Osteoblast (primary cell): ENCODE measurements at regions not wholly inside any gene's neighbourhood (a gene's known extent, or its start where the extent isn't known, plus 50 kb on each side); places are given as distances from the start of the nearest gene placed in this dataset.

Experiments
- DNase-seq: peaks from one replicate; pipeline ENCODE4 v3.0.0; 2011; ENCODE audit warnings: low spot score, mixed read lengths; ENCODE audit not compliant: insufficient read length; ENCODE audit errors: missing footprints
- H2AFZ ChIP-seq: 2 replicates; pipeline ENCODE4 v1.6.0; 2011; ENCODE audit warnings: mild to moderate bottlenecking, low read length
- H3K27ac ChIP-seq: 2 replicates; pipeline ENCODE4 v1.5.1; 2011; ENCODE audit warnings: mild to moderate bottlenecking, low read depth, low read length, moderate library complexity
- H3K27me3 ChIP-seq: 2 replicates; pipeline ENCODE4 v1.6.0; 2012; ENCODE audit warnings: mild to moderate bottlenecking, control low read depth, inconsistent platforms, low read length, moderate library complexity; ENCODE audit not compliant: insufficient read depth
- H3K36me3 ChIP-seq: 2 replicates; pipeline ENCODE4 v1.5.1; 2011; ENCODE audit warnings: mild to moderate bottlenecking, low read length, control low read depth, moderate library complexity; ENCODE audit not compliant: insufficient read depth
- H3K4me1 ChIP-seq: 2 replicates; pipeline ENCODE4 v1.5.1; 2011; ENCODE audit warnings: mild to moderate bottlenecking, low read length, control low read depth, moderate library complexity; ENCODE audit not compliant: insufficient read depth
- H3K4me2 ChIP-seq: 2 replicates; pipeline ENCODE4 v1.6.0; 2011; ENCODE audit warnings: mild to moderate bottlenecking, low read length; ENCODE audit not compliant: insufficient read depth
- H3K4me3 ChIP-seq: fragments of 200-600 bp; sonication (generic); 3 replicates; pipeline ENCODE4 v1.5.1; 2012; ENCODE audit warnings: mild to moderate bottlenecking, low read length, inconsistent platforms; ENCODE audit not compliant: insufficient read depth
- H3K79me2 ChIP-seq: 2 replicates; pipeline ENCODE4 v1.6.0; 2012; ENCODE audit warnings: mild to moderate bottlenecking, low read length, control low read depth, inconsistent platforms; ENCODE audit not compliant: insufficient read depth
- H3K9me3 ChIP-seq: 2 replicates; pipeline ENCODE4 v1.5.1; 2011; ENCODE audit warnings: low read depth, low read length, control low read depth
- H4K20me1 ChIP-seq: 2 replicates; pipeline ENCODE4 v1.6.0; 2012; ENCODE audit warnings: mild to moderate bottlenecking, low read length, control low read depth; ENCODE audit not compliant: insufficient read depth
- TF ChIP-seq, protein P1 (sequence below): IDR thresholded peaks from 2 replicates; pipeline ENCODE4 v1.5.1; 2011; ENCODE audit warnings: mild to moderate bottlenecking, low read depth, low read length, moderate library complexity; ENCODE audit errors: extremely low read depth

DNA sequence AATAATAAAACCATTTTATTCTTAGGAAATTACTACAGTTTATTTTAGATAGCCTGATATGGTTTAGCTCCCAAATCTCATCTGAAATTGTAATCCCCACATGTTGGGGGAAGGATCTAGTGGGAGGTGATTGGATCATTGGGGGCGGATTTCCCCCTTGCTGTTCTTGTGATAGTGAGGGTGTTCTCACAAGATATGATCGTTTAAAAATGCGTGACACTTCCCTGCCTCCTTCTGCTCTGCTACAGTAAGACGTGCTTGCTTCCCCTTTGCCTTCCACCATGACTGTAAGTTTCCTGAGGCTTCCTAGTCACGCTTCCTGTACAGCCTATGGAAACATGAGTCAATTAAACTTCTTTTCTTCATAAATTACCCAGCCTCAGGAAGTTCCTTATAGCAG, 122.4 kb upstream of the FGF10 start:
- Histone ChIP-seq H3K4me3 (no peak overlapping the region), H3K27ac (no peak overlapping the region), H3K4me2 (no peak overlapping the region), H3K27me3 (no peaks in the 10 kb centered on the region), H2AFZ (no peak overlapping the region), H3K36me3 (no peaks in the 10 kb centered on the region), H3K4me1 (no peaks in the 10 kb centered on the region), H3K79me2 (no peaks in the 10 kb centered on the region), H4K20me1 (no peaks in the 10 kb centered on the region), H3K9me3 (no peaks in the 10 kb centered on the region)
- DNase-seq = no peak
- TF ChIP-seq, protein P1, sequence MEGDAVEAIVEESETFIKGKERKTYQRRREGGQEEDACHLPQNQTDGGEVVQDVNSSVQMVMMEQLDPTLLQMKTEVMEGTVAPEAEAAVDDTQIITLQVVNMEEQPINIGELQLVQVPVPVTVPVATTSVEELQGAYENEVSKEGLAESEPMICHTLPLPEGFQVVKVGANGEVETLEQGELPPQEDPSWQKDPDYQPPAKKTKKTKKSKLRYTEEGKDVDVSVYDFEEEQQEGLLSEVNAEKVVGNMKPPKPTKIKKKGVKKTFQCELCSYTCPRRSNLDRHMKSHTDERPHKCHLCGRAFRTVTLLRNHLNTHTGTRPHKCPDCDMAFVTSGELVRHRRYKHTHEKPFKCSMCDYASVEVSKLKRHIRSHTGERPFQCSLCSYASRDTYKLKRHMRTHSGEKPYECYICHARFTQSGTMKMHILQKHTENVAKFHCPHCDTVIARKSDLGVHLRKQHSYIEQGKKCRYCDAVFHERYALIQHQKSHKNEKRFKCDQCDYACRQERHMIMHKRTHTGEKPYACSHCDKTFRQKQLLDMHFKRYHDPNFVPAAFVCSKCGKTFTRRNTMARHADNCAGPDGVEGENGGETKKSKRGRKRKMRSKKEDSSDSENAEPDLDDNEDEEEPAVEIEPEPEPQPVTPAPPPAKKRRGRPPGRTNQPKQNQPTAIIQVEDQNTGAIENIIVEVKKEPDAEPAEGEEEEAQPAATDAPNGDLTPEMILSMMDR = no peak

GRCh38 chr5:44506561-44506960, 117.3 kb upstream of the FGF10 start:
- H3K4me3 ChIP-seq = no peak overlapping the region
- H3K4me1 ChIP-seq = no peaks in the 10 kb centered on the region
- H3K9me3 ChIP-seq = no peaks in the 10 kb centered on the region
- no peak overlapping the region for H3K4me2 ChIP-seq
- no peaks in the 10 kb centered on the region for H3K36me3 ChIP-seq
- no peak overlapping the region for H3K27ac ChIP-seq
- no peaks in the 10 kb centered on the region for H3K27me3 ChIP-seq
- no peak overlapping the region for H2AFZ ChIP-seq
- H4K20me1 ChIP-seq = no peaks in the 10 kb centered on the region
- TF ChIP-seq, protein P1 = no peak
- no peak for DNase-seq
- H3K79me2 ChIP-seq = no peaks in the 10 kb centered on the region

GRCh38 chr5:44499381-44499780, 110.2 kb upstream of the FGF10 start:
- H3K9me3 ChIP-seq = no peaks in the 10 kb centered on the region
- no peaks in the 10 kb centered on the region for H4K20me1 ChIP-seq
- no peak overlapping the region for H2AFZ ChIP-seq
- no peaks in the 10 kb centered on the region for H3K4me1 ChIP-seq
- no peaks in the 10 kb centered on the region for H3K27me3 ChIP-seq
- TF ChIP-seq, protein P1 = no peak
- H3K4me2 ChIP-seq = no peak overlapping the region
- H3K36me3 ChIP-seq = no peaks in the 10 kb centered on the region
- no peak overlapping the region for H3K4me3 ChIP-seq
- H3K79me2 ChIP-seq = no peaks in the 10 kb centered on the region
- no peak for DNase-seq
- no peak overlapping the region for H3K27ac ChIP-seq

DNA sequence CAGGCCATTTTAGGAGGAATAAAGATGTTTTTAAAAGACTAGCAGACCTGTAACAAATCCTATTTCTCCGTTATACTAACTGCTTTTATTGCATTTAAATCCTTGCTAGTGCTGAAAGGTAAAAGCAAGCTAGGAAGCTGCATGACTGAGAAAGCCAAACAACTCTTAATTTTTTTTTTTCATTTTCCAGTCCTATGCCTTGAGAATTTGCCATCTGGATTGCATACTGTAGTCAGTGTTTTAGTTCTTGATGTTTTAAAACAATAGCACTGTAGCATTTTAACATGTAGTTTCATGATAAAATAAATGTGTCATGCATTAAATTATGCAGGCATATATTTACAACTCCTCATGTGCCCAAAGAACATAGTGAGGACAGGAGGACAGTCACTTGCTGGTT, 108.4 kb upstream of the FGF10 start:
- H3K4me1 ChIP-seq = no peaks in the 10 kb centered on the region
- H3K4me3 ChIP-seq = no peak overlapping the region
- no peaks in the 10 kb centered on the region for H3K9me3 ChIP-seq
- no peak overlapping the region for H2AFZ ChIP-seq
- no peaks in the 10 kb centered on the region for H3K79me2 ChIP-seq
- H4K20me1 ChIP-seq = no peaks in the 10 kb centered on the region
- no peak for DNase-seq
- H3K27ac ChIP-seq = no peak overlapping the region
- TF ChIP-seq, protein P1 = no peak
- no peaks in the 10 kb centered on the region for H3K36me3 ChIP-seq
- H3K27me3 ChIP-seq = no peaks in the 10 kb centered on the region
- no peak overlapping the region for H3K4me2 ChIP-seq
